OCI-LY7 (cell line): ENCODE measurements at regions not wholly inside any gene's neighbourhood (a gene's known extent, or its start where the extent isn't known, plus 50 kb on each side); places are given as distances from the start of the nearest gene placed in this dataset.

Source experiments
- BruUV-seq: library from RNA; stranded (reverse); fragments of 400-500 nt; replicated peaks from 2 replicates; lab custom pipeline; 2021; lab: Mats Ljungman, UMichigan
- CTCF ChIA-PET: fragments of 300-600 bp; sonication (Branson Sonifier 250); formaldehyde crosslinking; loops from one replicate; lab custom pipeline; 2022; ENCODE audit warnings: antibody characterized with exemption; ENCODE audit not compliant: unreplicated experiment; lab: Charles Lee
- POLR2A ChIA-PET: fragments of 300-600 bp; sonication (Branson Sonifier 250); formaldehyde crosslinking; loops from one replicate; lab custom pipeline; 2022; ENCODE audit warnings: antibody characterized with exemption; lab: Charles Lee
- DNase-seq: peaks from one replicate; pipeline ENCODE4 v3.0.0-alpha.2; 2015; ENCODE audit warnings: low spot score
- H2AFZ ChIP-seq: fragments of 200-600 bp; sonication (generic), shearing (Covaris generic); 2 replicates; pipeline ENCODE4 v1.6.1; 2014; ENCODE audit warnings: mild to moderate bottlenecking, antibody characterized with exemption, low read length, moderate library complexity
- H3K27ac ChIP-seq: fragments of 200-600 bp; sonication (generic); 2 replicates; pipeline ENCODE4 v1.5.1; 2014; ENCODE audit warnings: mixed run types, low read depth, mild to moderate bottlenecking, moderate library complexity, low read length, inconsistent platforms; ENCODE audit not compliant: poor library complexity, severe bottlenecking
- H3K36me3 ChIP-seq: fragments of 200-600 bp; sonication (generic); 2 replicates; pipeline ENCODE4 v1.6.1; 2014; ENCODE audit warnings: mild to moderate bottlenecking, antibody characterized with exemption, low read length, moderate library complexity, mixed read lengths; ENCODE audit not compliant: insufficient read depth
- H3K4me1 ChIP-seq: fragments of 200-600 bp; sonication (generic); 2 replicates; pipeline ENCODE4 v1.5.1; 2014; ENCODE audit warnings: mild to moderate bottlenecking, low read length; ENCODE audit not compliant: insufficient read depth, poor library complexity, severe bottlenecking
- H3K4me2 ChIP-seq: fragments of 200-600 bp; sonication (generic); 2 replicates; pipeline ENCODE4 v1.6.1; 2014; ENCODE audit warnings: mild to moderate bottlenecking, low read length
- H3K4me3 ChIP-seq: fragments of 200-600 bp; sonication (generic); 2 replicates; pipeline ENCODE4 v1.5.1; 2014; ENCODE audit warnings: mild to moderate bottlenecking, low read depth, low read length; ENCODE audit not compliant: poor library complexity, severe bottlenecking
- H3K79me2 ChIP-seq: fragments of 200-600 bp; sonication (generic); 2 replicates; pipeline ENCODE4 v1.6.1; 2016; ENCODE audit warnings: low read depth, mild to moderate bottlenecking, low read length, moderate library complexity, mixed read lengths; ENCODE audit not compliant: insufficient read depth
- H3K9me2 ChIP-seq: fragments of 200-600 bp; sonication (generic); 2 replicates; pipeline ENCODE4 v1.6.1; 2016; ENCODE audit warnings: mild to moderate bottlenecking, low read length, mixed read lengths; ENCODE audit not compliant: insufficient read depth
- H3K9me3 ChIP-seq: fragments of 200-600 bp; sonication (generic); 2 replicates; pipeline ENCODE4 v1.6.1; 2014; ENCODE audit warnings: mild to moderate bottlenecking, mixed run types, low read length, mixed read lengths
- H4K20me1 ChIP-seq: fragments of 200-600 bp; sonication (generic); 2 replicates; pipeline ENCODE4 v1.6.1; 2014; ENCODE audit warnings: mild to moderate bottlenecking, antibody characterized with exemption, low read length, moderate library complexity, mixed read lengths; ENCODE audit not compliant: insufficient read depth
- CTCF ChIP-seq: fragments of 200-600 bp; sonication (generic); conservative IDR thresholded peaks from 2 replicates; pipeline ENCODE4 v1.5.1; 2014; ENCODE audit warnings: mild to moderate bottlenecking, antibody characterized with exemption, low read length, moderate library complexity, mixed read lengths
- EZH2phosphoT487 ChIP-seq: fragments of 200-600 bp; sonication (generic); IDR thresholded peaks from 2 replicates; pipeline ENCODE4 v1.6.1; 2018; ENCODE audit warnings: low read depth, borderline replicate concordance, mild to moderate bottlenecking, mixed run types, antibody characterized with exemption, low read length, moderate library complexity, mixed read lengths
- intact Hi-C: fragments of 100-400 bp; cut with micrococcal nuclease; formaldehyde crosslinking; loops from one replicate; pipeline ENCODE4 v1.10.0; 2022; ENCODE audit not compliant: unreplicated experiment

DNA sequence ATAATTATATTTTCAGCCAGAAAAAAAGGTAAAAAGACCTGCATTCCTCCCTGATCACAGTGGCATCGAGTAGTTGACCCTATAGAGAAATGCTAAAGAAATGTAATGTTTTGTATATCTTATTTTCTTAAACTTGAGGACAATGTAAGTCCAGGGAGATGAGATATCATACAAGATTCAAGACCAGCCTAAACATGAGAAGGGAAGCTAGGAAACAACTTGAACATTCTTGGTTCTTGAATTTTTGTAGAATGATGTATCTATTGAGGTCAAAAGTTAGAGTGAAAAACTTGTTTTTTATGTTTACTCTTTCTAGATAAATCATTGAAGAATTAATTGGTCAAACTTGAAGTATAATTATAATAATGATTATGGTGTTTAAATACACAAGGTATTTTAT is 497.7 kb upstream of the TBL1XR1 start:
- intact Hi-C loops, result no loop called here
- Histone ChIP-seq H3K36me3 (no peaks in the 10 kb centered on the region), H3K4me1 (no peaks in the 10 kb centered on the region), H3K27ac (no peak overlapping the region), H3K79me2 (no peaks in the 10 kb centered on the region), H3K9me2 (no peaks in the 10 kb centered on the region), H3K9me3 (no peaks in the 10 kb centered on the region), H2AFZ (no peak overlapping the region), H3K4me3 (no peak overlapping the region), H3K4me2 (no peak overlapping the region), H4K20me1 (no peaks in the 10 kb centered on the region)
- DNase-seq, result no peak
- CTCF ChIA-PET, result interaction anchor here (0.5 kb wide), 1 partner anchor 298 kb away, joined by 3 read pairs; no protein-coding TSS in a partner anchor
- TF ChIP-seq CTCF (no peak), EZH2phosphoT487 (no peak)
- POLR2A ChIA-PET, result interaction anchor here (0.7 kb wide), 1 partner anchor 24 kb away, joined by 3 read pairs; no protein-coding TSS in a partner anchor
- no TSS peak for BruUV-seq

GRCh38 chr3:177700117-177700516 is 502.8 kb upstream of the TBL1XR1 start:
- CTCF ChIA-PET, result interaction anchor here (0.6 kb wide), 1 partner anchor 977 kb away, joined by 3 read pairs; no protein-coding TSS in a partner anchor

GRCh38 chr3:177703788-177704187 is 506.5 kb upstream of the TBL1XR1 start:
- Histone ChIP-seq H3K36me3 (no peaks in the 10 kb centered on the region), H4K20me1 (no peaks in the 10 kb centered on the region), H2AFZ (no peak overlapping the region), H3K79me2 (no peaks in the 10 kb centered on the region), H3K4me1 (no peaks in the 10 kb centered on the region), H3K9me3 (no peaks in the 10 kb centered on the region), H3K4me2 (no peak overlapping the region), H3K4me3 (no peak overlapping the region), H3K27ac (no peak overlapping the region), H3K9me2 (no peaks in the 10 kb centered on the region)
- ChIA-PET CTCF (no interaction called here), POLR2A (no interaction called here)
- DNase-seq, result no peak
- no TSS peak for BruUV-seq
- intact Hi-C loops, result no loop called here
- TF ChIP-seq EZH2phosphoT487, result no peak
- TF ChIP-seq CTCF, result no peak

More at GRCh38 chr3:177700117-177700516, 502.8 kb upstream of the TBL1XR1 start:
- Histone ChIP-seq H3K4me1 (no peaks in the 10 kb centered on the region), H4K20me1 (no peaks in the 10 kb centered on the region), H3K9me3 (no peaks in the 10 kb centered on the region), H3K4me2 (no peak overlapping the region), H3K9me2 (no peaks in the 10 kb centered on the region), H3K4me3 (no peak overlapping the region), H3K79me2 (no peaks in the 10 kb centered on the region), H3K36me3 (no peaks in the 10 kb centered on the region), H2AFZ (no peak overlapping the region), H3K27ac (no peak overlapping the region)
- no peak for DNase-seq
- no TSS peak for BruUV-seq
- POLR2A ChIA-PET, result no interaction called here
- intact Hi-C loops, result no loop called here
- TF ChIP-seq EZH2phosphoT487, result no peak
